ENCODE measurements at regions not wholly inside any gene's neighbourhood (a gene's known extent, or its start where the extent isn't known, plus 50 kb on each side); places are given as distances from the start of the nearest gene placed in this dataset.

DNA sequence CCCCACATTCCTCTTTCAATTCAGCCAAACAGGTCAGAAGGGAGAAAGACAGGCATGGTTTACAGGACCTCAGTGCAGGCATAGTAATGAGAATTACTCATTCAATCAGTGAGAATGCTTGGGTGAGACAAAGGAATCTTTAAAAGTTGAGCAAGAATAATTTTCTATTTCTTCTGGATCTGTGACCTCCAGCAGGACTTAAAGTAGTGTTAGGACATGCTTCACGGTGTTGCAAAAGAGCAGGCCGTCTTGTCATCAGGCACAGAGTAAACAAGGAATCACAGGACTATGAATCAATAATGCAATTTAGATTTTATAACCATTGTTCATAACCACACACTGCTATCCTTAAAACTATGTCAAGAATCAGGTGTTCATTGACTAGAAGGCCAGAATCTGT lies 130.6 kb upstream of the GLRA2 start:
- Histone ChIP-seq H3K9me3 (ENCODE audit: control insufficient read depth, low read depth, low read length) (no peaks in the 10 kb centered on the region), H2BK12ac (ENCODE audit: insufficient read length, low read depth, low read length) (no peak overlapping the region), H4K20me1 (ENCODE audit: control insufficient read depth, insufficient read depth, insufficient read length) (no peaks in the 10 kb centered on the region), H4K5ac (ENCODE audit: insufficient read length, low read depth, low read length) (no peak overlapping the region), H3K56ac (ENCODE audit: insufficient read length, low read depth, low read length) (no peak overlapping the region), H3K27me3 (ENCODE audit: insufficient read depth, low read length) (no peaks in the 10 kb centered on the region), H2BK15ac (ENCODE audit: low read depth, low read length) (no peak overlapping the region), H3K23ac (ENCODE audit: insufficient read length, low read depth, low read length) (no peak overlapping the region), H2BK5ac (ENCODE audit: insufficient read length, low read length) (no peak overlapping the region), H3K9ac (ENCODE audit: extremely low read depth, insufficient read length, low read length) (no peak overlapping the region), H3K23me2 (ENCODE audit: insufficient read length, low read depth, low read length, poor library complexity, severe bottlenecking) (no peaks in the 10 kb centered on the region), H3K14ac (ENCODE audit: insufficient read depth, low read length) (no peak overlapping the region), H3K4me1 (ENCODE audit: insufficient read depth, low read length) (no peaks in the 10 kb centered on the region), H3K79me1 (ENCODE audit: insufficient read depth, low read depth, low read length, poor library complexity, severe bottlenecking) (no peaks in the 10 kb centered on the region), H3K79me2 (ENCODE audit: insufficient read depth, low read length) (no peaks in the 10 kb centered on the region), H2AK5ac (ENCODE audit: insufficient read length, low read length) (no peak overlapping the region), H3K27ac (ENCODE audit: insufficient read length, low read depth, low read length) (no peak overlapping the region), H2BK120ac (ENCODE audit: low read depth, low read length, poor library complexity, severe bottlenecking) (no peak overlapping the region), H2AFZ (ENCODE audit: low read length) (no peak overlapping the region), H3K4me2 (ENCODE audit: insufficient read depth, insufficient read length, low read length) (no peak overlapping the region), H2BK20ac (ENCODE audit: low read depth, low read length, poor library complexity, severe bottlenecking) (no peak overlapping the region), H3K18ac (ENCODE audit: insufficient read length, low read depth, low read length) (no peak overlapping the region), H3T11ph (ENCODE audit: low read length) (no peak overlapping the region), H4K8ac (replicated peaks; ENCODE audit: insufficient read length, low read depth, low read length) (no peak overlapping the region), H4K91ac (ENCODE audit: insufficient read length, low read depth, low read length) (no peak overlapping the region), H3K4ac (ENCODE audit: low read depth, low read length) (no peak overlapping the region)
- TF ChIP-seq, protein P1, sequence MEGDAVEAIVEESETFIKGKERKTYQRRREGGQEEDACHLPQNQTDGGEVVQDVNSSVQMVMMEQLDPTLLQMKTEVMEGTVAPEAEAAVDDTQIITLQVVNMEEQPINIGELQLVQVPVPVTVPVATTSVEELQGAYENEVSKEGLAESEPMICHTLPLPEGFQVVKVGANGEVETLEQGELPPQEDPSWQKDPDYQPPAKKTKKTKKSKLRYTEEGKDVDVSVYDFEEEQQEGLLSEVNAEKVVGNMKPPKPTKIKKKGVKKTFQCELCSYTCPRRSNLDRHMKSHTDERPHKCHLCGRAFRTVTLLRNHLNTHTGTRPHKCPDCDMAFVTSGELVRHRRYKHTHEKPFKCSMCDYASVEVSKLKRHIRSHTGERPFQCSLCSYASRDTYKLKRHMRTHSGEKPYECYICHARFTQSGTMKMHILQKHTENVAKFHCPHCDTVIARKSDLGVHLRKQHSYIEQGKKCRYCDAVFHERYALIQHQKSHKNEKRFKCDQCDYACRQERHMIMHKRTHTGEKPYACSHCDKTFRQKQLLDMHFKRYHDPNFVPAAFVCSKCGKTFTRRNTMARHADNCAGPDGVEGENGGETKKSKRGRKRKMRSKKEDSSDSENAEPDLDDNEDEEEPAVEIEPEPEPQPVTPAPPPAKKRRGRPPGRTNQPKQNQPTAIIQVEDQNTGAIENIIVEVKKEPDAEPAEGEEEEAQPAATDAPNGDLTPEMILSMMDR (conservative IDR thresholded peaks at IDR 0.05): no peak
- H3K9me3 Mint-ChIP-seq: peaks cover 48 to 53% of the 10 kb centered on the region in 2 experiments
- peaks cover 0 to 4% (median under 1%) of the 10 kb centered on the region in 3 experiments; a peak in 3 of 7 replicates for H3K36me3 Mint-ChIP-seq (ENCODE audit: insufficient read depth in 1 of 3, low read depth in 3 of 3)
- H3K4me3 Mint-ChIP-seq: no peak overlapping the region
- WGBS (ENCODE audit: extremely low coverage, insufficient read length, low lambda C conversion rate): no CpG with 5 or more reads among the region's 2 CpGs
- H3K4me1 Mint-ChIP-seq: no peaks in the 10 kb centered on the region
- no peaks in the 10 kb centered on the region for H3K27me3 Mint-ChIP-seq (ENCODE audit: low read depth)
- DNase-seq: no peak
- H3K27ac Mint-ChIP-seq: no peak overlapping the region
